IPS DF 19.7 (cell line): ENCODE measurements at regions not wholly inside any gene's neighbourhood (a gene's known extent, or its start where the extent isn't known, plus 50 kb on each side); places are given as distances from the start of the nearest gene placed in this dataset.
"Not testable (repeated sequence)": the region's sequence is repeated elsewhere in the genome, so short reads cannot be mapped to it uniquely, and the experiment has no call there.

Experiments
- DNase-seq: peaks from one replicate; pipeline ENCODE4 v3.0.0-alpha.2; 2013; ENCODE audit warnings: low read depth, low spot score

- DNase-seq, result no peak
Observed at GRCh38 chr3:153970741-153971347, 150.3 kb upstream of the ARHGEF26 start.

GRCh38 chr3:153972862-153973261 is 148.3 kb upstream of the ARHGEF26 start:
- DNase-seq, result no peak

- no peak for DNase-seq
Observed at GRCh38 chr3:153973722-153974265, 147.4 kb upstream of the ARHGEF26 start.

- DNase-seq, result no peak
Observed at GRCh38 chr3:153974614-153975013, 146.6 kb upstream of the ARHGEF26 start.

- DNase-seq, result no peak
Observed at GRCh38 chr3:153976891-153977554, 144.2 kb upstream of the ARHGEF26 start.

GRCh38 chr3:153978006-153978405 is 143.2 kb upstream of the ARHGEF26 start:
- no peak for DNase-seq

GRCh38 chr3:153979418-153980251 is 141.6 kb upstream of the ARHGEF26 start:
- DNase-seq, result no peak

GRCh38 chr3:153980252-153980590 is 141.0 kb upstream of the ARHGEF26 start:
- DNase-seq, result no peak

- not testable (repeated sequence) for DNase-seq
Observed at GRCh38 chr3:153997364-153997763, 123.8 kb upstream of the ARHGEF26 start.

GRCh38 chr3:154003649-154004048 is 117.5 kb upstream of the ARHGEF26 start:
- no peak for DNase-seq

- DNase-seq, result no peak
Observed at GRCh38 chr3:154011036-154011435, 110.2 kb upstream of the ARHGEF26 start.

GRCh38 chr3:154013736-154014135 is 107.5 kb upstream of the ARHGEF26 start:
- DNase-seq, result no peak

- no peak for DNase-seq
Observed at GRCh38 chr3:154015307-154015706, 105.9 kb upstream of the ARHGEF26 start.

GRCh38 chr3:154018100-154018696 is 103.0 kb upstream of the ARHGEF26 start:
- DNase-seq, result peak; percentile 20

GRCh38 chr3:154022606-154023005 is 98.6 kb upstream of the ARHGEF26 start:
- DNase-seq, result no peak

- DNase-seq, result no peak
Observed at GRCh38 chr3:154023148-154023547, 98.0 kb upstream of the ARHGEF26 start.

- DNase-seq, result no peak
Observed at GRCh38 chr3:154025007-154025406, 96.2 kb upstream of the ARHGEF26 start.

GRCh38 chr3:154029926-154030325 is 91.3 kb upstream of the ARHGEF26 start:
- DNase-seq, result no peak

- no peak for DNase-seq
Observed at GRCh38 chr3:154034797-154035330, 86.3 kb upstream of the ARHGEF26 start.

- no peak for DNase-seq
Observed at GRCh38 chr3:154040283-154040682, 80.9 kb upstream of the ARHGEF26 start.

- no peak for DNase-seq
Observed at GRCh38 chr3:154044671-154045070, 76.5 kb upstream of the ARHGEF26 start.

- no peak for DNase-seq
Observed at GRCh38 chr3:154050216-154050615, 71.0 kb upstream of the ARHGEF26 start.
